HL-60 (cell line): ENCODE measurements at regions not wholly inside any gene's neighbourhood (a gene's known extent, or its start where the extent isn't known, plus 50 kb on each side); places are given as distances from the start of the nearest gene placed in this dataset.
"Not testable (repeated sequence)": the region's sequence is repeated elsewhere in the genome, so short reads cannot be mapped to it uniquely, and the experiment has no call there.

Experiments
- DNase-seq, 2 experiments: peaks; one replicate each; pipeline ENCODE4 v3.0.0-alpha.2; 2010 to 2020; ENCODE audit warnings: low read depth in 1 of 2, low spot score in 1 of 2
- H3K27ac ChIP-seq: fragments of 250-450 bp; sonication (Bioruptor Pico); replicated peaks from 2 replicates; pipeline ENCODE4 v1.5.1; 2020; ENCODE audit warnings: mild to moderate bottlenecking, moderate library complexity
- H3K27me3 ChIP-seq: fragments of 250-450 bp; sonication (Bioruptor Pico); 2 replicates; pipeline ENCODE4 v1.5.1; 2021; ENCODE audit warnings: mild to moderate bottlenecking, moderate library complexity; ENCODE audit not compliant: insufficient read depth, poor library complexity, severe bottlenecking
- H3K4me3 ChIP-seq: replicated peaks from 2 replicates; pipeline ENCODE4 v1.5.1; 2011; ENCODE audit warnings: mild to moderate bottlenecking, control low read depth, low read length; ENCODE audit not compliant: insufficient read depth
- CTCF ChIP-seq: IDR thresholded peaks from one replicate; pipeline ENCODE4 v1.5.1; 2011; ENCODE audit warnings: low read length, control low read depth, inconsistent platforms; ENCODE audit not compliant: insufficient read depth
- GABPA ChIP-seq: IDR thresholded peaks from 2 replicates; pipeline ENCODE4 v1.6.1; 2012; ENCODE audit warnings: low read depth
- POLR2AphosphoS5 ChIP-seq: IDR thresholded peaks from 2 replicates; pipeline ENCODE4 v1.6.1; 2012; ENCODE audit warnings: low read depth
- REST ChIP-seq: IDR thresholded peaks from 2 replicates; pipeline ENCODE4 v1.6.1; 2012; ENCODE audit warnings: low read depth; ENCODE audit not compliant: insufficient replicate concordance
- SPI1 ChIP-seq: IDR thresholded peaks from 2 replicates; pipeline ENCODE4 v1.6.1; 2012; ENCODE audit warnings: low read depth, mild to moderate bottlenecking, borderline replicate concordance

GRCh38 chr10:64419461-64419860, 898.3 kb downstream of the REEP3 start:
- DNase-seq, result no peak
- Histone ChIP-seq H3K27me3 (no peaks in the 10 kb centered on the region), H3K27ac (no peak overlapping the region), H3K4me3 (no peak overlapping the region)
- no peak for TF ChIP-seq POLR2AphosphoS5

GRCh38 chr10:64426745-64427144, 905.5 kb downstream of the REEP3 start:
- TF ChIP-seq GABPA, result no peak
- Histone ChIP-seq H3K27ac (no peak overlapping the region), H3K27me3 (no peaks in the 10 kb centered on the region), H3K4me3 (no peak overlapping the region)
- DNase-seq, result no peak

GRCh38 chr10:64430690-64431323, 909.6 kb downstream of the REEP3 start:
- TF ChIP-seq CTCF (peak; percentile 15), GABPA (no peak), REST (no peak)
- DNase-seq, result peak in 1 of 2 experiments; percentile 4

GRCh38 chr10:64441872-64442271, 920.7 kb downstream of the REEP3 start:
- not testable (repeated sequence) for DNase-seq, H3K27me3 ChIP-seq, H3K27ac ChIP-seq

More at GRCh38 chr10:64430690-64431323, 909.6 kb downstream of the REEP3 start:
- Histone ChIP-seq H3K27ac (no peak overlapping the region), H3K27me3 (no peaks in the 10 kb centered on the region), H3K4me3 (no peak overlapping the region)

GRCh38 chr10:64444163-64444562, 923.0 kb downstream of the REEP3 start:
- DNase-seq, result no peak
- TF ChIP-seq CTCF (no peak), REST (no peak), POLR2AphosphoS5 (no peak), GABPA (no peak), SPI1 (no peak)
- Histone ChIP-seq H3K27me3 (no peaks in the 10 kb centered on the region), H3K4me3 (no peak overlapping the region), H3K27ac (no peak overlapping the region)

More at GRCh38 chr10:64441872-64442271, 920.7 kb downstream of the REEP3 start:
- H3K4me3 ChIP-seq, result not testable (repeated sequence)
